ENCODE measurements at regions not wholly inside any gene's neighbourhood (a gene's known extent, or its start where the extent isn't known, plus 50 kb on each side); places are given as distances from the start of the nearest gene placed in this dataset.

- TF ChIP-seq CHD7 (IDR thresholded peaks at IDR 0.05; ENCODE audit: insufficient replicate concordance, low read length): no peak
- no peak for TF ChIP-seq HDAC2 (IDR thresholded peaks at IDR 0.05; ENCODE audit: borderline replicate concordance in 1 of 2, low read depth in 2 of 2, low read length in 2 of 2)
- no peak for TF ChIP-seq CEBPB (IDR thresholded peaks at IDR 0.05; ENCODE audit: low read depth, low read length)
- no peak for TF ChIP-seq BRCA1 (IDR thresholded peaks at IDR 0.05; ENCODE audit: low read depth, low read length)
- TF ChIP-seq FOSL1 (IDR thresholded peaks at IDR 0.05; ENCODE audit: insufficient read depth, low read depth, low read length): no peak
- TF ChIP-seq GABPA (IDR thresholded peaks at IDR 0.05; ENCODE audit: borderline replicate concordance, insufficient read depth, low read length): no peak
- no peak for TF ChIP-seq KDM1A (IDR thresholded peaks at IDR 0.05; ENCODE audit: borderline replicate concordance, low read length)
- no peak for TF ChIP-seq SP1 (IDR thresholded peaks at IDR 0.05; ENCODE audit: low read depth, low read length)
Observed at GRCh38 chr6:79421001-79421411, 116.2 kb downstream of the LCA5 start (continued).
